ENCODE measurements at regions not wholly inside any gene's neighbourhood (a gene's known extent, or its start where the extent isn't known, plus 50 kb on each side); places are given as distances from the start of the nearest gene placed in this dataset.

- TF ChIP-seq, protein P1, sequence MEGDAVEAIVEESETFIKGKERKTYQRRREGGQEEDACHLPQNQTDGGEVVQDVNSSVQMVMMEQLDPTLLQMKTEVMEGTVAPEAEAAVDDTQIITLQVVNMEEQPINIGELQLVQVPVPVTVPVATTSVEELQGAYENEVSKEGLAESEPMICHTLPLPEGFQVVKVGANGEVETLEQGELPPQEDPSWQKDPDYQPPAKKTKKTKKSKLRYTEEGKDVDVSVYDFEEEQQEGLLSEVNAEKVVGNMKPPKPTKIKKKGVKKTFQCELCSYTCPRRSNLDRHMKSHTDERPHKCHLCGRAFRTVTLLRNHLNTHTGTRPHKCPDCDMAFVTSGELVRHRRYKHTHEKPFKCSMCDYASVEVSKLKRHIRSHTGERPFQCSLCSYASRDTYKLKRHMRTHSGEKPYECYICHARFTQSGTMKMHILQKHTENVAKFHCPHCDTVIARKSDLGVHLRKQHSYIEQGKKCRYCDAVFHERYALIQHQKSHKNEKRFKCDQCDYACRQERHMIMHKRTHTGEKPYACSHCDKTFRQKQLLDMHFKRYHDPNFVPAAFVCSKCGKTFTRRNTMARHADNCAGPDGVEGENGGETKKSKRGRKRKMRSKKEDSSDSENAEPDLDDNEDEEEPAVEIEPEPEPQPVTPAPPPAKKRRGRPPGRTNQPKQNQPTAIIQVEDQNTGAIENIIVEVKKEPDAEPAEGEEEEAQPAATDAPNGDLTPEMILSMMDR (conservative IDR thresholded peaks at IDR 0.05 in 1 of 2, IDR thresholded peaks at IDR 0.05 in 1 of 2; ENCODE audit: extremely low read depth in 1 of 2, insufficient read depth in 1 of 2, low read depth in 1 of 2, low read length in 2 of 2): no peak
- no peak for TF ChIP-seq EZH2 (IDR thresholded peaks at IDR 0.05; ENCODE audit: borderline replicate concordance, low read length)
These were observed 233.6 kb downstream of the KLF12 start for GRCh38 chr13:73900591-73900990.

All from mammary epithelial cell (primary cell).